LNCAP (cell line): ENCODE measurements at regions not wholly inside any gene's neighbourhood (a gene's known extent, or its start where the extent isn't known, plus 50 kb on each side); places are given as distances from the start of the nearest gene placed in this dataset.

Experiments used
- CTCF ChIP-seq: fragments of 450-650 bp; IDR thresholded peaks from 2 replicates; pipeline ENCODE4 v1.5.1; 2017; ENCODE audit warnings: mild to moderate bottlenecking

- TF ChIP-seq CTCF, result no peak
Observed at GRCh38 chr15:24777307-24777706, 101.7 kb downstream of the NPAP1 start.

- no peak for TF ChIP-seq CTCF
Observed at GRCh38 chr15:24784506-24784905, 108.9 kb downstream of the NPAP1 start.

- TF ChIP-seq CTCF, result no peak
Observed at GRCh38 chr15:24786347-24786746, 110.8 kb downstream of the NPAP1 start.

- TF ChIP-seq CTCF, result no peak
Observed at GRCh38 chr15:24819680-24820079, 135.1 kb upstream of the SNRPN start.

GRCh38 chr15:24823473-24823872 is 131.3 kb upstream of the SNRPN start:
- TF ChIP-seq CTCF, result no peak

GRCh38 chr15:24832282-24832681 is 122.5 kb upstream of the SNRPN start:
- TF ChIP-seq CTCF, result no peak

GRCh38 chr15:24835301-24835700 is 119.5 kb upstream of the SNRPN start:
- no peak for TF ChIP-seq CTCF

GRCh38 chr15:24848050-24848449 is 106.7 kb upstream of the SNRPN start:
- TF ChIP-seq CTCF, result no peak
